GM10266 (cell line): ENCODE measurements at regions not wholly inside any gene's neighbourhood (a gene's known extent, or its start where the extent isn't known, plus 50 kb on each side); places are given as distances from the start of the nearest gene placed in this dataset.
"Not testable (repeated sequence)": the region's sequence is repeated elsewhere in the genome, so short reads cannot be mapped to it uniquely, and the experiment has no call there.

ENCODE experiments used
- DNase-seq: peaks from one replicate; pipeline ENCODE4 v3.0.0; 2012; ENCODE audit errors: extremely low spot score
- TF ChIP-seq, protein P1 (sequence below): IDR thresholded peaks from 2 replicates; pipeline ENCODE4 v1.5.1; 2012; ENCODE audit warnings: mild to moderate bottlenecking, low read depth; ENCODE audit not compliant: control insufficient read depth, insufficient read depth; ENCODE audit errors: missing control alignments

GRCh38 chr1:213357403-213357802 is 306.4 kb downstream of the RPS6KC1 start:
- no peak for DNase-seq
- TF ChIP-seq, protein P1, sequence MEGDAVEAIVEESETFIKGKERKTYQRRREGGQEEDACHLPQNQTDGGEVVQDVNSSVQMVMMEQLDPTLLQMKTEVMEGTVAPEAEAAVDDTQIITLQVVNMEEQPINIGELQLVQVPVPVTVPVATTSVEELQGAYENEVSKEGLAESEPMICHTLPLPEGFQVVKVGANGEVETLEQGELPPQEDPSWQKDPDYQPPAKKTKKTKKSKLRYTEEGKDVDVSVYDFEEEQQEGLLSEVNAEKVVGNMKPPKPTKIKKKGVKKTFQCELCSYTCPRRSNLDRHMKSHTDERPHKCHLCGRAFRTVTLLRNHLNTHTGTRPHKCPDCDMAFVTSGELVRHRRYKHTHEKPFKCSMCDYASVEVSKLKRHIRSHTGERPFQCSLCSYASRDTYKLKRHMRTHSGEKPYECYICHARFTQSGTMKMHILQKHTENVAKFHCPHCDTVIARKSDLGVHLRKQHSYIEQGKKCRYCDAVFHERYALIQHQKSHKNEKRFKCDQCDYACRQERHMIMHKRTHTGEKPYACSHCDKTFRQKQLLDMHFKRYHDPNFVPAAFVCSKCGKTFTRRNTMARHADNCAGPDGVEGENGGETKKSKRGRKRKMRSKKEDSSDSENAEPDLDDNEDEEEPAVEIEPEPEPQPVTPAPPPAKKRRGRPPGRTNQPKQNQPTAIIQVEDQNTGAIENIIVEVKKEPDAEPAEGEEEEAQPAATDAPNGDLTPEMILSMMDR, result no peak

- not testable (repeated sequence) for DNase-seq
Observed at GRCh38 chr1:213358368-213358767, 307.3 kb downstream of the RPS6KC1 start.

- TF ChIP-seq, protein P1, result no peak
- DNase-seq, result no peak
Observed at GRCh38 chr1:213362598-213362997, 311.6 kb downstream of the RPS6KC1 start.

DNA sequence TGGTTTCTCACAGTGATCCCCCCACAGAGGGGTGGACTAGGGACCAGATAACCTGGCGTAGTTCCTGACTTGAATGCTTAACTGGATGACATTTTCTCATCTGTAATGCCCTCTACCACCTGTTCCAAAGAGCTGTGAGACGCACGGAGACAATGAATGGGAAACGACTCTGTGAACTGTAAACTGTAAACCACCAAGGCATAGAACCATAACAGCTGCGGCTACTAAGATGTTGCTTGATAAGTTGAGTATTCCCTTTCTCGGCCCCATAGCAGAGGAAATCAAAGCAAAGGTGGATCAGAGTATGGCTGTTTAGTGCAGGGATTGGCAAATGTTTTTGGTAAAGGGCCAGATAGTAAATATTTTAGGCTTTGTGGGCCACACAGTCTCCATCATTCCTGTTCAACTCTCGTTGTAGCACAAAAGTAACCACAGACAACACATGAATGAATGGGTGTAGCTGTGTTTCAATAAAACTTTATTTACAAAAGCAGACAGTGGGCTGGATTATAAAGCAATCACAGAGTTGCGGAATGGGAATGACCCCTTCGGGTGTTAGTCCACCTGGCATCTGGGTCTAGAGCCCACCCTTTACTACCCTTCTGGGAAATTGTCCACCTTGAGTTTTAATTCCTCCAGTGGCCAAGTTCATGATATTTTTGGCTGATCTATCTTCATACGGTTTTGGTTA is 315.2 kb downstream of the RPS6KC1 start:
- DNase-seq, result no peak
- TF ChIP-seq, protein P1, result no peak

GRCh38 chr1:213369465-213369864 is 318.4 kb downstream of the RPS6KC1 start:
- TF ChIP-seq, protein P1, result no peak
- DNase-seq, result no peak

DNA sequence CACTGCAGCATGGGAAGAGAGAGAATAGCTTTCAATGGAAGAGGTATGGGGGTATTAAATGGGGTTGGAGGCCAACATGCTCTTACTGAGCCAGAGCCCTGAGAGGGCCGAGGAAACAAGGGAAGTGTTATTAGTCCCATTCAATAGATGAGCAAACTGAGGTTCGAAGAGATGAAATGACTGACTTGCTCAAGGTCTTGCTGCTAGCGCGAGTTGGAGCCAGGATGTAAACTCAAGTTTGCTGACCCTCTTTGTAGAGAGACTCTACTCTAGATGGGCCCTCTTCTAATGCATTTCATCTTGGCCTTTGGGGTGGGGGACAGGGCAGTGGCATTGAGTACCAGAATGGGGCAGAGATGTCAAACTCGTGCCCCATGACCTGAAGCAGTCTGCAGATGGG is 319.5 kb downstream of the RPS6KC1 start:
- TF ChIP-seq, protein P1, result no peak
- DNase-seq, result no peak

- TF ChIP-seq, protein P1, result no peak
- no peak for DNase-seq
Observed at GRCh38 chr1:213371525-213371846, 320.4 kb downstream of the RPS6KC1 start.
